ENCODE measurements at regions not wholly inside any gene's neighbourhood (a gene's known extent, or its start where the extent isn't known, plus 50 kb on each side); places are given as distances from the start of the nearest gene placed in this dataset.
"Not testable (repeated sequence)": the region's sequence is repeated elsewhere in the genome, so short reads cannot be mapped to it uniquely, and the experiment has no call there.

DNA sequence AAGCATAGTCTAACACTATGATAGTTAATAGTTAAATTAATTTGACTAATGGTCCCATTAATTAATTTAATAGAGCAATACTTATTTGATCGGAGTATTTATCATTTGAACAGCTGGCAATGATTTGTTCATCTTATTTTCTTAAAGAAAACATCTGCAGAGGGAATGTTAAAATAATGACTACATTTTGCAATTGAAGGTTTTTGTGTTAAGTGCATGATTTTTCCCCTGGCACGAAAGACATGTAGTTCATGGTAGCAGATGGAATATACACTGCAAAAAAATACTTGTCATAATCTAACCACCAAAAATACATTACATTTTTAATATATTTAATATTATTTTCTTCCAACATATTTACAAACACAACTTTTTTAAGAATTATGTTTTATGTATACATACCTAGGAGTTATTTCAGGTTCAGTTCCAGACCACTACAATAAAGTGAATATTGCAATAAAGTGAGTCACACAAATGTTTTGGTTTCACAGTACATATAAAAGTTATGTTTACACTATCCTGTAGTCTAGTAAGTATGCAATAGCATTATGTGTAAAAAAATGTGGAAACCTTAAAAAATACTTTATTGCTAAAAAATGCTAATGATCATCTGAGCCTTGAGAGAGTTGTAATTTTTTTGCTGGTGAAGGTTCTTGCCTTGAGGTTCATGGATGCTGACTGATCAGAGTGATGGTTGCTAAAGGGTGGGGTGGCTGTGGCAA lies 292.6 kb upstream of the DAB2 start:
- no peak for DNase-seq
- intact Hi-C loops (cut with DNase I): no loop called here

GRCh38 chr5:39716532-39717028 lies 291.8 kb upstream of the DAB2 start:
- peak in 7 of 42 donors; percentile 4 to 18 (median 7) for DNase-seq
- intact Hi-C loops (cut with DNase I): no loop called here

DNA sequence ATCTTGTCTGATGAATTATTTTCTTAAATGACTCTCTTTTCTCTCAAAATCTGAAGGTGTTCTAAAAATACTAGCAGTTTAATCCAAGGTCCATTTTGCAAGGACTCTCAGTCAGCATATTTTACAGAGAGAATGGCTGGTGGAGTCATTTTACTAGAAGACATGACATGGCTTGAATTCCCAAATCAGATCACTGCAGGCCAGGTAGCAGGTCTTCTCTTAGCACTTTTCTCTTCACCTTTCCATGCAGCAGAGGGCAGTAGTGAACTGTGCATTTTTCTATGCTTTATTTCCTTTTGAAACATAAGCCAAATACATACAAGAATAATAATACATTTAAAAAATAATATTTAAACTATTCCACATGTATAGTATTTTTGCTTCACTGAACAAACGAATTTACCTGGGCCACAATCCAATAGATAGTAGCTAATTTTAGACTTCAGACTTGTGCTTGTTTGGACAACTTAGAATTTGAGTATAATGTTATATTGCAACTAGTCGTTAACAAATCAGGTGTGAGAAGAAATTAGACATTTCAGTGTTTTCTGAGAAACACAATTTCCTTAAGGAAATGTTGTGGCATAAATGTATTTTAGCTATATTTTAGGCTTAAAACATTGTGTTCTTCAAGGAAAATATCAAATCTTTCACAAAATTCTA lies 289.4 kb upstream of the DAB2 start:
- DNase-seq: peak in 24 of 42 donors; percentile 4 to 69 (median 46)
- intact Hi-C loops (cut with DNase I): no loop called here

DNA sequence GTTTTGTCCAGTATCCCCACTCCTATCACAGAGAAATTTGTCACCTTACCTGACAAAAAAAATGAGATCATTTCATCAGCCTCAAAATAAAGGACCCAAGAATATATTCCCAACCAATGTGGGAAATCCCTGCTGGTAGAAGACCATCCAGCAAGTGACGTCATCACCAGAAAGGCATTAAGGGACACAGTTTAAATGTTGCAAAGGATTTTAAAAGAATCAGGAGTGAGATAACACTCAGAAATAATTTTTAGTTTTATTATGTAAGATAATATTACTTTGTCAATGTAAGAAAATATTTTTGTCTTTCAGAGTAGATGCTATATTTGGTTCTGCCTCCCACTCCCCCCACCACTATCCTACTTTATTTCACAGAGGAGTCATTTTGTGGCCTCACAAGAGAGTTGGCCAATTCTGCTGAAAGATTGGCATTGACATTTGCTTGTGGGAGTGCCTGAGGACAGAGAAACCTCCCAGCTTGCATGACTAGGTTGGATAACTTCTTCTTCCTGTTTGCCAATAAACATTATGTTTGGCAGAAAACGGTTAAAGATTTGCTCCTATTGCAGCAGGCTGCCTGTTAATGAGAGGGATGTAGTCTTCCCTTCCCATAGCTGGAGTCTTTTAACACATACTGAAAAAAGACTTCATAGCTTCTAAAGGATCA lies 288.6 kb upstream of the DAB2 start:
- peak in 5 of 42 donors; percentile 2 to 39 (median 7) for DNase-seq
- intact Hi-C loops (cut with DNase I): no loop called here

DNA sequence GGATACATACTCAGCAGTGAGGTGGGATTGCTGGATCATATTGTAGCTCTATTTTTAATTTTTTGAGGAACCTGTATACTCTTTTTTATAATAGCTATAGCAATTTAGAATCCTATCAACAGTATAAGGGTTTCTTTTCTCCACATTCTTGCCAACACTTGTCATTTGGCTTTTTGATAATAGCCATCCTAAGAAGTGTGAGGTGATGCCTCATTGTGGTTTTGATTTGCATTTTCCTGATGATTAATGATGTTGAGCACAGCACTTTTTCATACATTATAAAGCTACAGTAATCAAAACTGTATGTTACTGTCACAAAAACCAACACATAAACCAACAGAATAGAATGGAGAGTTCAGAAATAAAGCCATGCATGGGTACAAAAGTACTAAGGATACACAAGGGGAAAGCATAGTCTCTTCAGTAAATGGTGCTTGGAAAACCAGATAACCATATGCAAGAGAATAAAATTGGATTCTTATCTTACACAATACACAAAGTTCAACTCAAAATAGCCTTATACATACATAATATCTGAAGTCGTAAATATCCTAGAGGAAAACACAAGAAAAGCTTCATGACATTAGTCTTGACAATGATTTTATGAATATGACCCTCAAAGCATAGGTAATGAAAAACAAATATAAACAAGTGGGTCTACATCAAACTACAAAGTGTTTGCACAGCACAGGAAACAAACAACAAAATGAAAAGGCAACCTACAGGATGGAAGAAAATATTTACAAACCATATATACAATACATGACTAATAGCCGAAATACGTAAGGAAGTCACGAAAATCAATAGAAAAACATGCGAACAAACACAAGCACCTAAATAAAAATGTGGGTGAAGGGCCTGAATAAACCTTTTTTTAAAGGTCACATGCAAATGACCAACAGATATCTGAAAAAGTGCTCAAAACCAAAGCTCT lies 287.8 kb upstream of the DAB2 start:
- no peak for DNase-seq
- intact Hi-C loops (cut with DNase I): no loop called here

- intact Hi-C loops (cut with DNase I): no loop called here
- no peak for DNase-seq
These were observed 287.0 kb upstream of the DAB2 start for GRCh38 chr5:39711821-39712220.

GRCh38 chr5:39709032-39709431 lies 284.3 kb upstream of the DAB2 start:
- no peak for DNase-seq
- intact Hi-C loops (cut with DNase I): no loop called here

DNA sequence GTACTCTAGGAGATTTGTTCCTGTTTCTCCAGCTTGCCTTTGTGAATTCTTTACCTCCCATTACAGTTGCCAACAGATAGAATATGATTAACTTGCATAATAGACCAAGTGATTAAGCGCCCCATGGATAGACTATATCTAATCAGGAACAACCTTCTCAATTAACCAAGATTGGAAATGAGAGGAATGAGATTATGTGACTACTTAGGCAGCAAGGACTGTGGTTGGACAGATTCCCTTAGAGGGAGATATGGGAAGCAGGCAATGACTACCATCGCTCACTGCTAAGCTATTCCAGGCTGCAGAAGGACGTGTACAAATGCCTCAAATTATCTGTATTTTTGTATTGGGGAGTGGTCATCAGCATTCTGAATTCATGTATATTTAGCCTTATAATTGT lies 278.1 kb upstream of the DAB2 start:
- intact Hi-C loops (cut with DNase I): no loop called here
- DNase-seq: no peak

- intact Hi-C loops (cut with DNase I): no loop called here
- no peak for DNase-seq
These were observed 275.7 kb upstream of the DAB2 start for GRCh38 chr5:39700523-39700922.

DNA sequence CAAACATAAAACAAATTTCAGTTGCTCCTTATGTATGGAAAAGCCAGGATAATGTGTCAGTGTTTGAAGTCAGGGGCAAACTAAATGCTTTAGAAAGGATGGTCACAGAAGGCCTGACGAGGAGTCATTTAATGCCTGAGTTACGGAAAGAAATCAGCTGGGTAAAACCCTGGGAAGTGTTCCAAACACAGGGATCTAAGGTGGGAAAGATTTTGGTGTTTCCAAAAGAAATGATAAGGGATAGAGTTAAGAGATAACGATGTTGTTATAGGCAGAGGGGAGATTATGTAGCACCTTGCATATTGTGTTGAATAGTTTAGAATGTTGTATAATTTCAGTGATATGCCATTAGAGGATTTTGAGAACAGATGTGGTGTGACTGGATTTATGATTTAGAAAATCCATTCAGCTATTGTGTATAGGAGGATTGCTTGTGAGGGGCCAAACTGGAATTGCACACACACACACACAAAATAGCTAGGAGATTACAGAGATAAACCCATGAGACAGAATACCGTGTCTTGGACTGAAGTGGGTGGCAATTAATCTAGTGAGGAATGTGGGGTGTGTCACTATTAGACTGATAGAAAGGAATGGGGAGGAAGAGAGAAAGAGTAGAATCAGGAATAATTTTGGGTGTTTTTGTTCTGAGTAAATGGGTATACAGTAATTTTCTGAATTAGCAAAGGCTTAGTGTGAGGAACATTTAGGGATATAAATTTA lies 274.2 kb upstream of the DAB2 start:
- intact Hi-C loops (cut with DNase I): no loop called here
- no peak for DNase-seq

DNA sequence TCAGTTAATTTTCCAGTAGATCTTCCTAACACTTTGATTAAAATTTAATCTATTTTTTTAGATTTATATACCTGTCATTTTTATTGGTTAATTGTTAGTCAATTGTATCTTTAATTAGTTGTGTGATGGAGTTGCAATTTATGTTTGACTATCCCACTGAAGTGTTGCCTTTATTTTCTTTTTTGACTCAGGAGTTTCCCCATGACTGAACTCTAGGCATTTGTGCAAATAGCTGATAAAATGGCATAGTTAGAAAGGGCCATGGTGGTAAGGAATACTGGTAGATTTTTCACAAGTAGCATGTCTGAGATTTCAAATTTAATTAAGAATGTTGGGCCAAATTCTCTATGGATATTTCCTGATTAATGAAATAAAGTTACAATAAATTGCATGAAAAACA lies 273.1 kb upstream of the DAB2 start:
- intact Hi-C loops (cut with DNase I): no loop called here

DNA sequence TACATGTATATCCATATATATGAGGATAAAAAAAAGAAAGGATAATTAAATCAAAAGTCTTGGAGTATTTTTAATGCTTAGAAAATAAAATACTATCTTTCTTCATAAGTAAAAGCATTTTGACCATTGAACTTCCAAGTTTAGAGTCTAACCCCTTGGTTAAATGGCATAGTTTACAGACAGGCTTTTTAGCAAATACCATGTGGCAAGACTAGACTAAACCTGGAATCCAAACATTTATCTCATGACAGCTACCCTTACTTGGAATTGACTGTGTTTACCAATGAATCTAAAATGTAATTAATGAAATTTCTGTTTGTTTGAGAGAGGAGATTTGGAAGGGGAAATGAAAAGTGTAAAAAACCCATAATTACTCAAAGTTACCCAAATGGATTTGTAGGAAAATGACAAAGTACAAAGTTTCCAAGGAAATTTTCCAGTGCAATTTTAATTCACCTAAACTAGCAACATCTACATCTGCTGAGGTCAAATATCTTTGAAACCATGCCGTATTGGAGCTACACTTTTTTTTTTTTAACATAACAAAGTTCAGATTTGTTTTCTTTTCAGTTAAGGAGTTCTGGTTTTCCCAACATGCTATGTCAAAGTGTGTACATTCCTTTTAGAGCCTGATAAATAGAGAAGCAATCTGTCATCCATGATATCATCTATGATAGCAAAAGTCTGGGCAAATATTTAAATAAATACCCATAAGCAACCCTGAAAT lies 272.1 kb upstream of the DAB2 start:
- intact Hi-C loops (cut with DNase I): no loop called here
- DNase-seq: no peak

More for the DNA sequence above, 273.1 kb upstream of the DAB2 start:
- no peak for DNase-seq

- intact Hi-C loops (cut with DNase I): no loop called here
These were observed 267.2 kb upstream of the DAB2 start for GRCh38 chr5:39691993-39692392.

DNA sequence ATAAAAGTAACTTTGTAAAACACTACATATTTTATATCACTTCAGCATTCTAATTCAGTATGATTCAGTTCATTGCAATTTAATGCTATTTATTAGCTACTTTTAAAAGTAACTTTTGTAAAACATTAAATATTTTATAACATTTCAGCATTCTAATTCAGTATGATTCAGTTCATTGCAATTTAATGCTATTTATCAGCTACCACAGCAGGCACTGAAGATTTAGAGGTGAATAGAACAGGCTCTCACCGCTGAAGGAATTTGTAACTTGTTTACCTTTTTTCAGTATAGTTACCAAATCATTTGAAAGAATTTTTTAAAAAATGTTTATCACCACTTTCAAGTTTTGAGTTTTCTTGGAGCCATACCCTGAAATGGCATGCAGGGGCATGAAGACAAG lies 266.4 kb upstream of the DAB2 start:
- DNase-seq: no peak
- intact Hi-C loops (cut with DNase I): no loop called here

More at GRCh38 chr5:39691993-39692392, 267.2 kb upstream of the DAB2 start:
- no peak for DNase-seq

DNA sequence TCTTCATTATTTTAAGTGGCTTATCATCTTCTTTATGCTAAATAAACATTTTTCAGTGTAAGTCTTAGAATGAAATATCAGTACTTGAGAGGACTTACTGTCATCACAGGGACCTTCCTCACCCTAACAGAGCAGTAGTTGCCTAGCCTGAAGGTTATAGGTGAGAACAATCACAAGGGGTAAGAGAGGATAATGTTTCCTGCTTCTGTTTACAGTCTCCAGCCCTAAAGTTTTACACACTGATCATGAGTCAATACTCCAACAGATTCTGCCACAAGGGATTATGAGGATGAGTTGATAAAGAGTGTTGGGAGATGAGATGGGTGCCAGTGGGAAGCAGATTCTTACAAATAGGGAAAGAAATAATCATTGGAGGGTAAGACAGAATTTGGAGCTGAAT lies 265.1 kb upstream of the DAB2 start:
- intact Hi-C loops (cut with DNase I): no loop called here
- DNase-seq: no peak

GRCh38 chr5:39687924-39688323 lies 263.1 kb upstream of the DAB2 start:
- DNase-seq; intact Hi-C loops (cut with DNase I): not testable (repeated sequence)

- intact Hi-C loops (cut with DNase I): no loop called here
- DNase-seq: no peak
These were observed 255.4 kb upstream of the DAB2 start for GRCh38 chr5:39680213-39680612.

DNA sequence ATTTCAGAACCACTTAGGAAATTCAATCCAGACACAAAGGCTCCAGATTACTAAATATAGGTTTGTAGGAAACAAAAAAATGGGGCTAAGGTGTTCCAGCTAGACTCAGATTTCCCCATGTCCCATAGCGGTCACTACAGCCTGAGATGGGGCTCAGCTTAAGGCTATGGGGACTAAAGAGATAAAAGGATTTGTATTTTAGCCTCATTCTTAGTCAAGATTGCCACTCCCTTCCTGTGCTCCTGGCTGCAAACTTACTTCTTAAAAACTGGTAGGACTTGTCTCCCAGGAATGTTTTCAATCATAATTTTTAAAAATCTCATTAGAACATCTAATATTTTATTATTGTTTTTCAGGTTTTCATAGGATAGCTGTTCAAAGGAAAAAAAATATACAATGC lies 253.8 kb upstream of the DAB2 start:
- intact Hi-C loops (cut with DNase I): no loop called here
- DNase-seq: no peak
